ENCODE measurements at regions not wholly inside any gene's neighbourhood (a gene's known extent, or its start where the extent isn't known, plus 50 kb on each side); places are given as distances from the start of the nearest gene placed in this dataset.

GRCh38 chr1:58976294-58976693, 192.4 kb upstream of the JUN start:
- TF ChIP-seq CTCF (IDR thresholded peaks at IDR 0.05) (no peak), POLR2A (IDR thresholded peaks at IDR 0.05) (no peak)

All from thyroid gland (tissue), 4 donors.